ENCODE measurements at regions not wholly inside any gene's neighbourhood (a gene's known extent, or its start where the extent isn't known, plus 50 kb on each side); places are given as distances from the start of the nearest gene placed in this dataset.

- TF ChIP-seq POLR2AphosphoS5 (IDR thresholded peaks at IDR 0.05; ENCODE audit: low read depth) (no peak), CTCF (IDR thresholded peaks at IDR 0.05; ENCODE audit: insufficient read depth, low read length) (no peak), REST (IDR thresholded peaks at IDR 0.05; ENCODE audit: insufficient replicate concordance, low read depth) (no peak), GABPA (IDR thresholded peaks at IDR 0.05; ENCODE audit: low read depth) (no peak), SPI1 (IDR thresholded peaks at IDR 0.05; ENCODE audit: borderline replicate concordance, low read depth) (no peak)
Measured at GRCh38 chr4:117014236-117014635, 71.1 kb downstream of the TRAM1L1 start.

Measured in HL-60 (cell line).